ENCODE measurements at regions not wholly inside any gene's neighbourhood (a gene's known extent, or its start where the extent isn't known, plus 50 kb on each side); places are given as distances from the start of the nearest gene placed in this dataset.
"Not testable (repeated sequence)": the region's sequence is repeated elsewhere in the genome, so short reads cannot be mapped to it uniquely, and the experiment has no call there.

- in situ Hi-C loops (cut with MboI; ENCODE audit: low pct_unique_long_range_greater_than_20kb, low sequenced_read_pairs): no loop called here
- no peak for DNase-seq
Observed at GRCh38 chr6:119533603-119534279, 184.2 kb upstream of the MAN1A1 start.

DNA sequence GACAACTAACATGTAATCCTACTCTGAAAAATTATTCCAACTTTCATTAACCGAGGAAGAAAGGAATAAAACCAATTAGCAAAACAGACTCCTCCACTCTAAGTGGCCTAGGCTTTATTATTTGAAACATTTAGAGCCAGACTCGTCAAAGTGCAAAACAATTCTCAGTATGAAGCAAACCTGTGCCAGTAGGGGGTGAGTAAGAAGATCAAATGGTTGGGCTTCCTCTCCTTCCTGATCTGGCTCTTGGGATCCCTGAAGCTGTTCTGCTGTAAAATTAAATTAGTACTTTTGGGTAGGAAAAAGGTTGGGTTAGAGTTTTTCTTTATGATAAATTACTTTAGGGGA lies 177.6 kb upstream of the MAN1A1 start:
- in situ Hi-C loops (cut with MboI; ENCODE audit: low pct_unique_long_range_greater_than_20kb, low sequenced_read_pairs): no loop called here
- no peak for DNase-seq

GRCh38 chr6:119526561-119527230 lies 177.1 kb upstream of the MAN1A1 start:
- in situ Hi-C loops (cut with MboI; ENCODE audit: low pct_unique_long_range_greater_than_20kb, low sequenced_read_pairs): no loop called here

GRCh38 chr6:119524410-119524809 lies 174.8 kb upstream of the MAN1A1 start:
- DNase-seq: no peak
- in situ Hi-C loops (cut with MboI; ENCODE audit: low pct_unique_long_range_greater_than_20kb, low sequenced_read_pairs): no loop called here

More at GRCh38 chr6:119526561-119527230, 177.1 kb upstream of the MAN1A1 start:
- DNase-seq: no peak

DNA sequence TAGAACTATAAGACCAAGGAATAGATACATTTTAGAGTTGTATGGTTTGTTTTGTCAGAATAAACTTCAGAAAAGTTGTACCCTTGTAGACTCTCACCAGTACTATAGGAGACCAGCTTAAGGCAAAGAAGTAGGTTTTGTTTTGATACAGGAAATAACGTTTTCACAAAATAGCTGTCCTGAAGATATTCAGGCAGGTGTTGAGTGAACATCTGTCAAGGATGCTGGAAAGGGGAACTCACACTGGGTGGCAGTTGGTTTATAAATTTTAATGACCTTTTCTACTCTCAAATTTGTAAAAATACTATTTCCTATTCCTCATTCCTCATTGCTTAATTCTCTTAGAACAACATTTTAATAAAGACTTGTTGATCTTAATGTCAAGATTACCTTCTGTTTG lies 174.0 kb upstream of the MAN1A1 start:
- in situ Hi-C loops (cut with MboI; ENCODE audit: low pct_unique_long_range_greater_than_20kb, low sequenced_read_pairs): no loop called here
- peak; percentile 7 for DNase-seq

- in situ Hi-C loops (cut with MboI; ENCODE audit: low pct_unique_long_range_greater_than_20kb, low sequenced_read_pairs): no loop called here
- no peak for DNase-seq
Observed at GRCh38 chr6:119521251-119521650, 171.7 kb upstream of the MAN1A1 start.

- DNase-seq: no peak
- in situ Hi-C loops (cut with MboI; ENCODE audit: low pct_unique_long_range_greater_than_20kb, low sequenced_read_pairs): no loop called here
Observed at GRCh38 chr6:119517428-119517827, 167.9 kb upstream of the MAN1A1 start.

GRCh38 chr6:119514345-119514744 lies 164.8 kb upstream of the MAN1A1 start:
- in situ Hi-C loops (cut with MboI; ENCODE audit: low pct_unique_long_range_greater_than_20kb, low sequenced_read_pairs): no loop called here
- peak; percentile 12 for DNase-seq

GRCh38 chr6:119511024-119511423 lies 161.5 kb upstream of the MAN1A1 start:
- DNase-seq: no peak
- in situ Hi-C loops (cut with MboI; ENCODE audit: low pct_unique_long_range_greater_than_20kb, low sequenced_read_pairs): no loop called here

GRCh38 chr6:119510246-119510645 lies 160.7 kb upstream of the MAN1A1 start:
- DNase-seq: no peak
- in situ Hi-C loops (cut with MboI; ENCODE audit: low pct_unique_long_range_greater_than_20kb, low sequenced_read_pairs): no loop called here

DNA sequence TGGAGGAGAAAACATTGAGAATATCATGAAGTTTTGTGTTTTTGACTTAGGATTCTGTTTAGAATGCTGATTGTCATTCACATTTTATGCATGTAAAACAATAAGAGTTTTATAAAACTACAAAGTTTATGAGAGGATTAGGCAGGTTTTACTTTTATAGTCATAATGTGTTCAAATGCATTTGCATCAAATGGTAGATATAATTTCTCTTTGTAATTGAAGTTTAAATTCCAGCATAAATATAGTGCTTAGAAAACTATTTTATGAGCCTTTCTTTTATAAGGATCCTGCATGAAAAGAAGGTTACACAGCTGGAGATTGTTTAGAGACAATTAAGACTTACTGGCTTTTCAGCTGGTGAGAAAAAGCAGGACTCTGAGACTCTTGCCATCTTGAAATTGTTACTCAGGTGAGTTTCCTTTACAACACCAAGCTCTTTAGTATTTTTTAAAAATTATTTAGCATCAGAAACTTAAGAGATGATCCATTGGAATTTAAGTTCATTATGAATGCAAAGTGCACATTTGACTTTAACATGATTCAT lies 157.1 kb upstream of the MAN1A1 start:
- in situ Hi-C loops (cut with MboI; ENCODE audit: low pct_unique_long_range_greater_than_20kb, low sequenced_read_pairs): no loop called here
- no peak for DNase-seq

DNA sequence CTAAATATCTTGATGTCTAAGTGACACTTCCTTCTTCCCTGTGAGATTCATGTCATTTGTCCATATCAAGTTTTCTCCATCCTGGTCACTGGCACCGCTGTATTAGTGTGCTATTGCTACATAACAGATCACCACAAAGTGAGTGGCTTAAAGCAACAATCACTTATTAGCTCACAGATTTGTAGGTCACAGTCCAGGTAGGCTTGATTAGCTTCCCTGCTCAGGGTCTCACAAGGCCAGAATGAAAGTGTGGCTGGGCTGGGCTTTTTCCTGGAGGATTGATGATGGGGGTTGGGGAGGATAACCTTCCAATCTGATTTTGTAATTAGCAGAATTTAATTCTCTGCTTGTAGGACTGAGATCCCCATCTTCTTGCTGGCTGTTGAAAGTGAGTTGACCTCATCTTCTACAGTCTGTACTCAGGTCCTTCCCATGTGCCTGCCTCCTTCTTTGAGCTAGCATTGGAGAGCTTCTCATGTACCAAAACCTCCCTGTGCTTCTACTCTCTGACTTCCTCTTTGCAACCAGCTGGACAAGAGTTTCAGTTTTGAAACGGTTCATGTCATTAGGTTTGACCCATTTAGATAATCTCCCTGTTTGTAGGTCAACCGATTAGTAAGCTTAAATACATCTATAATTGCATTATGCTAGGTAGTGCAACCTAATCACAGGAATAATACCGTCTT lies 152.4 kb upstream of the MAN1A1 start:
- no peak for DNase-seq
- in situ Hi-C loops (cut with MboI; ENCODE audit: low pct_unique_long_range_greater_than_20kb, low sequenced_read_pairs): no loop called here

DNA sequence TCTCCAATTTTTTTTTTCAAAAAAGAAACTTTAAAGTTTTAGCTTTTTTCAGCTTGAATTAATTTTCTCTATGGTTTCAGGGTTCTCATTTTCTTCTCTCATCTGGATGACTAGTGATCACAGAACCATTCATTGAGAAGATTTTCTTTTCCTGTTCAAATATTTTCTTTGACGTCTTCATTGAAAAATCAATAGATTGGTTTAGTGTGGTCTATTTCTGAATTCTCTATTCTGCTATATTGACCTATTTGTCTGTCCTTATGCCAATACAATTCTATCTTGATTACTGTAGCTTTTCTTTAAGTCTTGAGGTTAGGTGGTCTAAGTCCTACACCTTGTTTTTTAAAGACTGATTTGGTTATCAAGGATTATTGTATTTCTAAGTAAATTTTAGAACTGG lies 150.2 kb upstream of the MAN1A1 start:
- in situ Hi-C loops (cut with MboI; ENCODE audit: low pct_unique_long_range_greater_than_20kb, low sequenced_read_pairs): no loop called here

DNA sequence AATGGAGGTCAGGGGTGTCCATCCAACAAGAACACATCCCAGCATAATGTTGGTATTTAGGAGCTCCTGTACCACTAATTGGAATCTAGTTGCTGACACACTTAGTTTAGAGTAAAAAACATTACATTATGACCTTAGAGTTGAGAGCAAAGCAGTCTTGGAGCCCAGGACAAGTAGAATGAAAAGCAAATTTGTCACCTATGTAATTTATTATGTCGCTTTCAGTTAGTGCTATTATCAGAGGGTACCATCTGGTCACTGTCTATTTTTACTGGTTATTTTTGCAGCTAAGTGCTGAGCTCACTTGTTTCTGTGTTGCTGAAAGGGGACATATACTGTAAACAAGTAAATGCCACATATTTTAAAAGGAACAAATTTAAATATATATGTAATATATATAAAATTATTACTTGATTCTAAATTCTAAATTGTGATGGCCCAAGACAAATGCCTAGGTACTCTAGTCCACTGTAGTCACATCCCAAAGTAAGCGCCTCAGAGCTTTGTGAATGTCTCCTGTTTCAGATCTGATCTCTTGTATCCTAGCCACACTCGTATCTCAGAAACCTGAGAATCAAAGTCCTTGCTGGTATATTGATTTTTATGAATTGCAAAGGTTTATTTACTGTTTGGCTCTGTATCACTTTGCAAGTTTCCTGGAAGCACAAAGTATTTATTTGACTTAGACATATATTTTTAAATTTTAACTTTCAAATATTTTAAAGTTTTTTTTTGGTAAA lies 148.6 kb upstream of the MAN1A1 start:
- in situ Hi-C loops (cut with MboI; ENCODE audit: low pct_unique_long_range_greater_than_20kb, low sequenced_read_pairs): no loop called here
- no peak for DNase-seq

More for the DNA sequence above, 150.2 kb upstream of the MAN1A1 start:
- DNase-seq: no peak

- in situ Hi-C loops (cut with MboI; ENCODE audit: low pct_unique_long_range_greater_than_20kb, low sequenced_read_pairs): no loop called here
- DNase-seq: no peak
Observed at GRCh38 chr6:119495230-119495683, 145.7 kb upstream of the MAN1A1 start.

DNA sequence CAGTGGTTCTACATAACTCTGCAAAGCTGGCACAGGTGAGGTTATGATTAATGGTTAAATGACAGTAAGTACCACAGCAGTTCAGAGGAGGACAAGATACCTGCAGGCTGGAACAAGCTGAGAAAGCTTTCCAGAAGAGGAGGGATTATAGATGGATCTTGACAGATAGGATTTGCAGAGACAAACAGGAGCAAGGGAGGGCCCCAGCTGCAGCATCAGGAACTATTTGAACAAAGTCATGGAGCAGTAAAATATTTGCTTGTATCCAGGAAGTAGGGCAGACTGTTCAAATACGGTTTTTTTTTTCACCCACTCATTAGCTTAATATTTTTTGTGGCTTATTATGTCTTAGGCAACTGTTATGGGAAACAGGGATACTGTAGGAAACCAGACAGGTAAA lies 144.4 kb upstream of the MAN1A1 start:
- no peak for DNase-seq
- in situ Hi-C loops (cut with MboI; ENCODE audit: low pct_unique_long_range_greater_than_20kb, low sequenced_read_pairs): no loop called here

- DNase-seq; in situ Hi-C loops (cut with MboI; ENCODE audit: low pct_unique_long_range_greater_than_20kb, low sequenced_read_pairs): not testable (repeated sequence)
Observed at GRCh38 chr6:119491112-119491511, 141.6 kb upstream of the MAN1A1 start.

- DNase-seq; in situ Hi-C loops (cut with MboI; ENCODE audit: low pct_unique_long_range_greater_than_20kb, low sequenced_read_pairs): not testable (repeated sequence)
Observed at GRCh38 chr6:119490050-119490449, 140.5 kb upstream of the MAN1A1 start.

DNA sequence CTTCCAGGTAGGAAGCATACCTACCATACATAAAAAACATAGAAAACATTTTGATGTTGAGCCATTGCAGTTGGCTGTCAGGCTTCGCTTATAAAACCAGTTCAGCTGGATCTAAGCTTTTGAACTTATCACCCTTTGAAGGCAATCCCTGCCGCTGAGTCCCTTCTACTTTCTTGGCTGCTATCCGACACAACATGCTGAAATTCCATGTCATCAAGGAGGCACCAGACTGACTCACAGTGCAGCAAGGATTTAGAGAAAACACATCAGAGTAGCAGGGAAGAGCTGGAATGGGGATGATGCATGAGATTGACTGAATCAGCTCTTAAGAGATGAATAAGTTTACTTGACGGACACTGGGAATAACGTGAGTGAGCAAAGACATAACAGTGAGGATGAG lies 135.0 kb upstream of the MAN1A1 start:
- DNase-seq: no peak
- in situ Hi-C loops (cut with MboI; ENCODE audit: low pct_unique_long_range_greater_than_20kb, low sequenced_read_pairs): no loop called here

Measured in KBM-7 (cell line).